Umbilical cord (tissue), 1 donor: ENCODE measurements at regions not wholly inside any gene's neighbourhood (a gene's known extent, or its start where the extent isn't known, plus 50 kb on each side); places are given as distances from the start of the nearest gene placed in this dataset.
"Not testable (repeated sequence)": the region's sequence is repeated elsewhere in the genome, so short reads cannot be mapped to it uniquely, and the experiment has no call there.

Source experiments
- DNase-seq: peaks from one replicate; pipeline ENCODE4 v3.0.0-alpha.2; 2015; ENCODE audit warnings: low spot score

- DNase-seq = peak; percentile 40
Observed at GRCh38 chr17:52419229-52419641, 260.7 kb upstream of the CA10 start.

- DNase-seq = no peak
Observed at GRCh38 chr17:52410781-52411180, 252.3 kb upstream of the CA10 start.

- not testable (repeated sequence) for DNase-seq
Observed at GRCh38 chr17:52409222-52409621, 250.7 kb upstream of the CA10 start.

- DNase-seq = no peak
Observed at GRCh38 chr17:52395308-52395707, 236.8 kb upstream of the CA10 start.

GRCh38 chr17:52390422-52390821, 231.9 kb upstream of the CA10 start:
- DNase-seq = no peak

- no peak for DNase-seq
Observed at GRCh38 chr17:52389632-52390031, 231.1 kb upstream of the CA10 start.

GRCh38 chr17:52388941-52389340, 230.4 kb upstream of the CA10 start:
- no peak for DNase-seq

GRCh38 chr17:52384695-52385094, 226.2 kb upstream of the CA10 start:
- DNase-seq = no peak

GRCh38 chr17:52383493-52384100, 225.1 kb upstream of the CA10 start:
- DNase-seq = peak; percentile 72

GRCh38 chr17:52378860-52379259, 220.3 kb upstream of the CA10 start:
- no peak for DNase-seq

GRCh38 chr17:52376137-52376536, 217.6 kb upstream of the CA10 start:
- no peak for DNase-seq

- DNase-seq = no peak
Observed at GRCh38 chr17:52368886-52369285, 210.4 kb upstream of the CA10 start.

- no peak for DNase-seq
Observed at GRCh38 chr17:52357854-52358253, 199.3 kb upstream of the CA10 start.

GRCh38 chr17:52336796-52337195, 178.3 kb upstream of the CA10 start:
- DNase-seq = no peak

- DNase-seq = no peak
Observed at GRCh38 chr17:52306314-52306713, 147.8 kb upstream of the CA10 start.

GRCh38 chr17:52298881-52299280, 140.4 kb upstream of the CA10 start:
- peak; percentile 28 for DNase-seq

GRCh38 chr17:52297230-52298010, 138.9 kb upstream of the CA10 start:
- DNase-seq = no peak

GRCh38 chr17:52294301-52294700, 135.8 kb upstream of the CA10 start:
- no peak for DNase-seq

GRCh38 chr17:52287611-52288010, 129.1 kb upstream of the CA10 start:
- DNase-seq = peak; percentile 6

GRCh38 chr17:52283872-52284271, 125.4 kb upstream of the CA10 start:
- no peak for DNase-seq

GRCh38 chr17:52276381-52277008, 118.0 kb upstream of the CA10 start:
- DNase-seq = no peak

- no peak for DNase-seq
Observed at GRCh38 chr17:52271781-52272180, 113.3 kb upstream of the CA10 start.

- DNase-seq = no peak
Observed at GRCh38 chr17:52255347-52255746, 96.8 kb upstream of the CA10 start.
